ENCODE measurements at regions not wholly inside any gene's neighbourhood (a gene's known extent, or its start where the extent isn't known, plus 50 kb on each side); places are given as distances from the start of the nearest gene placed in this dataset.

- Histone ChIP-seq H3K36me3 (ENCODE audit: control insufficient read depth in 1 of 2, insufficient read depth in 2 of 2, low read depth in 1 of 2, low read length in 2 of 2) (no peaks in the 10 kb centered on the region), H3K4me2 (ENCODE audit: low read length, poor library complexity, severe bottlenecking) (no peak overlapping the region), H2AK5ac (ENCODE audit: low read length, severe bottlenecking) (no peak overlapping the region), H3K9me3 (ENCODE audit: control insufficient read depth, low read length) (no peaks in the 10 kb centered on the region), H3K4me3 (ENCODE audit: insufficient read depth in 1 of 2, low read depth in 1 of 2, low read length in 2 of 2) (no peak overlapping the region), H3K9ac (ENCODE audit: low read length) (no peak overlapping the region), H4K91ac (ENCODE audit: low read length) (no peak overlapping the region), H4K8ac (ENCODE audit: low read length) (no peak overlapping the region), H2BK120ac (ENCODE audit: low read depth, low read length) (no peak overlapping the region), H2BK15ac (ENCODE audit: low read depth, poor library complexity, severe bottlenecking) (no peak overlapping the region), H2BK12ac (ENCODE audit: low read length in 2 of 2) (no peak overlapping the region), H2AFZ (ENCODE audit: low read depth, low read length) (no peak overlapping the region), H3K18ac (ENCODE audit: low read depth in 1 of 2, low read length in 2 of 2) (no peak overlapping the region), H3K4ac (ENCODE audit: low read depth in 1 of 2, low read length in 2 of 2) (no peak overlapping the region), H3K14ac (ENCODE audit: low read length in 2 of 2) (no peak overlapping the region), H3K27me3 (ENCODE audit: control insufficient read depth in 1 of 2, insufficient read depth in 1 of 2, low read length in 2 of 2) (no peaks in the 10 kb centered on the region), H2BK5ac (ENCODE audit: low read depth, low read length, poor library complexity, severe bottlenecking) (no peak overlapping the region), H3K4me1 (ENCODE audit: control insufficient read depth, insufficient read depth, low read depth, low read length) (no peaks in the 10 kb centered on the region), H3K79me1 (replicated peaks; ENCODE audit: low read length, poor library complexity, severe bottlenecking) (no peaks in the 10 kb centered on the region), H3K27ac (ENCODE audit: low read length, poor library complexity, severe bottlenecking) (no peak overlapping the region), H3K23ac (ENCODE audit: low read length in 2 of 2) (no peak overlapping the region)
- DNase-seq: no peak
- WGBS: no CpG with 5 or more reads among the region's 1 CpG
These were observed 627.2 kb downstream of the PSAT1 start for GRCh38 chr9:78923966-78924659.

- Histone ChIP-seq H4K91ac (ENCODE audit: low read length) (no peak overlapping the region), H2BK5ac (ENCODE audit: low read depth, low read length, poor library complexity, severe bottlenecking) (no peak overlapping the region), H3K4ac (ENCODE audit: low read depth in 1 of 2, low read length in 2 of 2) (no peak overlapping the region), H4K8ac (ENCODE audit: low read length) (no peak overlapping the region), H2BK120ac (ENCODE audit: low read depth, low read length) (no peak overlapping the region), H2BK12ac (ENCODE audit: low read length in 2 of 2) (no peak overlapping the region), H3K18ac (ENCODE audit: low read depth in 1 of 2, low read length in 2 of 2) (no peak overlapping the region), H3K14ac (ENCODE audit: low read length in 2 of 2) (no peak overlapping the region), H3K23ac (ENCODE audit: low read length in 2 of 2) (no peak overlapping the region), H2AK5ac (ENCODE audit: low read length, severe bottlenecking) (no peak overlapping the region), H3K9ac (ENCODE audit: low read length) (no peak overlapping the region), H3K9me3 (ENCODE audit: control insufficient read depth, low read length) (no peaks in the 10 kb centered on the region), H3K4me1 (ENCODE audit: control insufficient read depth, insufficient read depth, low read depth, low read length) (no peaks in the 10 kb centered on the region), H3K4me3 (ENCODE audit: insufficient read depth in 1 of 2, low read depth in 1 of 2, low read length in 2 of 2) (no peak overlapping the region), H3K79me1 (replicated peaks; ENCODE audit: low read length, poor library complexity, severe bottlenecking) (no peaks in the 10 kb centered on the region), H3K36me3 (ENCODE audit: control insufficient read depth in 1 of 2, insufficient read depth in 2 of 2, low read depth in 1 of 2, low read length in 2 of 2) (no peaks in the 10 kb centered on the region), H2AFZ (ENCODE audit: low read depth, low read length) (no peak overlapping the region), H2BK15ac (ENCODE audit: low read depth, poor library complexity, severe bottlenecking) (no peak overlapping the region), H3K4me2 (ENCODE audit: low read length, poor library complexity, severe bottlenecking) (no peak overlapping the region), H3K27me3 (ENCODE audit: control insufficient read depth in 1 of 2, insufficient read depth in 1 of 2, low read length in 2 of 2) (no peaks in the 10 kb centered on the region), H3K27ac (ENCODE audit: low read length, poor library complexity, severe bottlenecking) (no peak overlapping the region)
- no peak for DNase-seq
- WGBS: 100% methylated on average over 1 of the region's 1 CpG
These were observed 630.4 kb downstream of the PSAT1 start for GRCh38 chr9:78927099-78927940.

- Histone ChIP-seq H3K23ac (ENCODE audit: low read length in 2 of 2) (no peak overlapping the region), H2BK120ac (ENCODE audit: low read depth, low read length) (no peak overlapping the region), H3K14ac (ENCODE audit: low read length in 2 of 2) (no peak overlapping the region), H4K91ac (ENCODE audit: low read length) (no peak overlapping the region), H2BK15ac (ENCODE audit: low read depth, poor library complexity, severe bottlenecking) (no peak overlapping the region), H2BK5ac (ENCODE audit: low read depth, low read length, poor library complexity, severe bottlenecking) (no peak overlapping the region), H3K4me3 (ENCODE audit: insufficient read depth in 1 of 2, low read depth in 1 of 2, low read length in 2 of 2) (no peak overlapping the region), H3K4me1 (ENCODE audit: control insufficient read depth, insufficient read depth, low read depth, low read length) (no peaks in the 10 kb centered on the region), H3K36me3 (ENCODE audit: control insufficient read depth in 1 of 2, insufficient read depth in 2 of 2, low read depth in 1 of 2, low read length in 2 of 2) (no peaks in the 10 kb centered on the region), H2AFZ (ENCODE audit: low read depth, low read length) (no peak overlapping the region), H2BK12ac (ENCODE audit: low read length in 2 of 2) (no peak overlapping the region), H3K9ac (ENCODE audit: low read length) (no peak overlapping the region), H4K8ac (ENCODE audit: low read length) (no peak overlapping the region), H3K9me3 (ENCODE audit: control insufficient read depth, low read length) (no peaks in the 10 kb centered on the region), H3K79me1 (replicated peaks; ENCODE audit: low read length, poor library complexity, severe bottlenecking) (no peaks in the 10 kb centered on the region), H3K27ac (ENCODE audit: low read length, poor library complexity, severe bottlenecking) (no peak overlapping the region), H3K4me2 (ENCODE audit: low read length, poor library complexity, severe bottlenecking) (no peak overlapping the region), H3K4ac (ENCODE audit: low read depth in 1 of 2, low read length in 2 of 2) (no peak overlapping the region), H3K18ac (ENCODE audit: low read depth in 1 of 2, low read length in 2 of 2) (no peak overlapping the region), H3K27me3 (ENCODE audit: control insufficient read depth in 1 of 2, insufficient read depth in 1 of 2, low read length in 2 of 2) (no peaks in the 10 kb centered on the region), H2AK5ac (ENCODE audit: low read length, severe bottlenecking) (no peak overlapping the region)
- 95% methylated on average over 5 of the region's 7 CpGs for WGBS
- no peak for DNase-seq
These were observed 631.9 kb downstream of the PSAT1 start for GRCh38 chr9:78928625-78929405.

- Histone ChIP-seq H2AFZ (ENCODE audit: low read depth, low read length) (no peak overlapping the region), H2BK15ac (ENCODE audit: low read depth, poor library complexity, severe bottlenecking) (no peak overlapping the region), H3K4me2 (ENCODE audit: low read length, poor library complexity, severe bottlenecking) (no peak overlapping the region), H4K91ac (ENCODE audit: low read length) (no peak overlapping the region), H2AK5ac (ENCODE audit: low read length, severe bottlenecking) (no peak overlapping the region), H2BK5ac (ENCODE audit: low read depth, low read length, poor library complexity, severe bottlenecking) (no peak overlapping the region), H2BK120ac (ENCODE audit: low read depth, low read length) (no peak overlapping the region), H3K4me3 (ENCODE audit: insufficient read depth in 1 of 2, low read depth in 1 of 2, low read length in 2 of 2) (no peak overlapping the region), H3K27ac (ENCODE audit: low read length, poor library complexity, severe bottlenecking) (no peak overlapping the region), H3K4ac (ENCODE audit: low read depth in 1 of 2, low read length in 2 of 2) (no peak overlapping the region), H2BK12ac (ENCODE audit: low read length in 2 of 2) (no peak overlapping the region), H3K36me3 (ENCODE audit: control insufficient read depth in 1 of 2, insufficient read depth in 2 of 2, low read depth in 1 of 2, low read length in 2 of 2) (no peaks in the 10 kb centered on the region), H3K9ac (ENCODE audit: low read length) (no peak overlapping the region), H3K4me1 (ENCODE audit: control insufficient read depth, insufficient read depth, low read depth, low read length) (no peaks in the 10 kb centered on the region), H3K79me1 (replicated peaks; ENCODE audit: low read length, poor library complexity, severe bottlenecking) (no peaks in the 10 kb centered on the region), H3K18ac (ENCODE audit: low read depth in 1 of 2, low read length in 2 of 2) (no peak overlapping the region), H4K8ac (ENCODE audit: low read length) (no peak overlapping the region), H3K14ac (ENCODE audit: low read length in 2 of 2) (no peak overlapping the region), H3K27me3 (ENCODE audit: control insufficient read depth in 1 of 2, insufficient read depth in 1 of 2, low read length in 2 of 2) (no peaks in the 10 kb centered on the region), H3K23ac (ENCODE audit: low read length in 2 of 2) (no peak overlapping the region), H3K9me3 (ENCODE audit: control insufficient read depth, low read length) (no peaks in the 10 kb centered on the region)
- DNase-seq: no peak
- 100% methylated on average over 1 of the region's 2 CpGs for WGBS
These were observed 633.4 kb downstream of the PSAT1 start for GRCh38 chr9:78930281-78930680.
